ENCODE measurements at regions not wholly inside any gene's neighbourhood (a gene's known extent, or its start where the extent isn't known, plus 50 kb on each side); places are given as distances from the start of the nearest gene placed in this dataset.
"Not testable (repeated sequence)": the region's sequence is repeated elsewhere in the genome, so short reads cannot be mapped to it uniquely, and the experiment has no call there.

- DNase-seq, result not testable (repeated sequence)
These were observed 186.4 kb downstream of the LAT start for GRCh38 chr16:29171296-29171695.

GRCh38 chr16:29170393-29171119 lies 185.7 kb downstream of the LAT start:
- DNase-seq, result not testable (repeated sequence)

GRCh38 chr16:29169295-29169994 lies 184.6 kb downstream of the LAT start:
- not testable (repeated sequence) for DNase-seq

GRCh38 chr16:29168515-29169259 lies 183.8 kb downstream of the LAT start:
- DNase-seq, result not testable (repeated sequence)

GRCh38 chr16:29164442-29165089 lies 179.7 kb downstream of the LAT start:
- DNase-seq, result not testable (repeated sequence)

GRCh38 chr16:29160171-29160570 lies 175.3 kb downstream of the LAT start:
- not testable (repeated sequence) for DNase-seq

GRCh38 chr16:29159603-29160002 lies 174.8 kb downstream of the LAT start:
- DNase-seq, result not testable (repeated sequence)

- DNase-seq, result no peak
These were observed 173.9 kb downstream of the LAT start for GRCh38 chr16:29158785-29159184.

GRCh38 chr16:29158031-29158784 lies 173.4 kb downstream of the LAT start:
- DNase-seq, result not testable (repeated sequence)

GRCh38 chr16:29157051-29157923 lies 172.4 kb downstream of the LAT start:
- DNase-seq, result peak in 1 of 56 donors; percentile 6

- DNase-seq, result no peak
These were observed 171.7 kb downstream of the LAT start for GRCh38 chr16:29156511-29156910.

GRCh38 chr16:29155866-29156200 lies 171.0 kb downstream of the LAT start:
- not testable (repeated sequence) for DNase-seq

GRCh38 chr16:29155131-29155865 lies 170.4 kb downstream of the LAT start:
- not testable (repeated sequence) for DNase-seq

- DNase-seq, result no peak
These were observed 169.8 kb downstream of the LAT start for GRCh38 chr16:29154676-29155121.

- no peak for DNase-seq
These were observed 169.2 kb downstream of the LAT start for GRCh38 chr16:29154088-29154487.

GRCh38 chr16:29153307-29153706 lies 168.5 kb downstream of the LAT start:
- not testable (repeated sequence) for DNase-seq

GRCh38 chr16:29152544-29153031 lies 167.7 kb downstream of the LAT start:
- not testable (repeated sequence) for DNase-seq

GRCh38 chr16:29151317-29151716 lies 166.5 kb downstream of the LAT start:
- DNase-seq, result no peak

GRCh38 chr16:29149912-29150311 lies 165.1 kb downstream of the LAT start:
- not testable (repeated sequence) for DNase-seq
